ENCODE measurements at regions not wholly inside any gene's neighbourhood (a gene's known extent, or its start where the extent isn't known, plus 50 kb on each side); places are given as distances from the start of the nearest gene placed in this dataset.

- no peak for ATAC-seq
- H3K9ac ChIP-seq (ENCODE audit: low read length), result no peak overlapping the region
- H3K27me3 ChIP-seq (ENCODE audit: insufficient read depth, low read length), result peaks cover 26% of the 10 kb centered on the region
- BruUV-seq (replicated peaks), result no TSS peak
- TF ChIP-seq ELF1 (IDR thresholded peaks at IDR 0.05; ENCODE audit: borderline replicate concordance, low read depth) (no peak), SRF (IDR thresholded peaks at IDR 0.05; ENCODE audit: low read depth) (no peak), EZH2phosphoT487 (IDR thresholded peaks at IDR 0.05; ENCODE audit: borderline replicate concordance) (no peak), ATF3 (IDR thresholded peaks at IDR 0.05) (no peak), RAD21 (IDR thresholded peaks at IDR 0.05; ENCODE audit: low read depth) (no peak), YY1 (IDR thresholded peaks at IDR 0.05; ENCODE audit: extremely low read depth, insufficient replicate concordance, low read depth, low read length) (no peak), MAX (IDR thresholded peaks at IDR 0.05) (no peak), POLR2A (IDR thresholded peaks at IDR 0.05; ENCODE audit: borderline replicate concordance, extremely low read depth, insufficient read depth, insufficient read length) (no peak), TCF7L2 (IDR thresholded peaks at IDR 0.05; ENCODE audit: borderline replicate concordance, extremely low read depth, insufficient read depth, insufficient read length) (no peak), SP1 (IDR thresholded peaks at IDR 0.05; ENCODE audit: low read depth) (no peak), ZNF274 (IDR thresholded peaks at IDR 0.05; ENCODE audit: low read depth, low read length) (no peak)
- no peaks in the 10 kb centered on the region for H3K9me2 ChIP-seq (ENCODE audit: insufficient read depth)
- no peak overlapping the region for H2AFZ ChIP-seq (ENCODE audit: low read depth, low read length, poor library complexity, severe bottlenecking)
- H4K20me1 ChIP-seq (ENCODE audit: insufficient read depth), result no peaks in the 10 kb centered on the region
- H3K9me3 ChIP-seq (ENCODE audit: control insufficient read depth in 1 of 2, insufficient read depth in 1 of 2, low read depth in 1 of 2, low read length in 2 of 2), result no peaks in the 10 kb centered on the region
- ChIA-PET POLR2A (no interaction called here), CTCF (no interaction called here), RAD21 (ENCODE audit: low non-redundant PET in 1 of 2, low total read pairs in 2 of 2, uncharacterized antibody in 2 of 2, unreplicated experiment in 2 of 2) (no interaction called here)
- no peak for DNase-seq (ENCODE audit: low read depth, low spot score)
- no peak overlapping the region for H3K27ac ChIP-seq (ENCODE audit: low read depth, low read length)
- no peaks in the 10 kb centered on the region for H3K4me1 ChIP-seq (ENCODE audit: control insufficient read depth in 1 of 2, insufficient read depth in 2 of 2, low read length in 2 of 2)
- H3K4me3 ChIP-seq (replicated peaks in 1 of 2; ENCODE audit: low read depth in 1 of 2, low read length in 2 of 2), result no peak overlapping the region
- H3K4me2 ChIP-seq (ENCODE audit: low read length), result no peak overlapping the region
- no peaks in the 10 kb centered on the region for H3K36me3 ChIP-seq (ENCODE audit: control insufficient read depth in 1 of 2, insufficient read depth in 2 of 2, low read length in 2 of 2)
- intact Hi-C loops (cut with micrococcal nuclease), result no loop called here
- H3K79me2 ChIP-seq (ENCODE audit: insufficient read depth, low read length), result no peaks in the 10 kb centered on the region
These were observed 286.5 kb upstream of the MGAT5 start for GRCh38 chr2:133967326-133967725.

- Histone ChIP-seq H3K79me2 (ENCODE audit: insufficient read depth, low read length) (no peaks in the 10 kb centered on the region), H3K9ac (ENCODE audit: low read length) (no peak overlapping the region), H3K4me3 (replicated peaks in 1 of 2; ENCODE audit: low read depth in 1 of 2, low read length in 2 of 2) (no peak overlapping the region), H3K27ac (ENCODE audit: low read depth, low read length) (no peak overlapping the region), H3K36me3 (ENCODE audit: control insufficient read depth in 1 of 2, insufficient read depth in 2 of 2, low read length in 2 of 2) (no peaks in the 10 kb centered on the region), H4K20me1 (ENCODE audit: insufficient read depth) (no peaks in the 10 kb centered on the region), H3K9me3 (ENCODE audit: control insufficient read depth in 1 of 2, insufficient read depth in 1 of 2, low read depth in 1 of 2, low read length in 2 of 2) (no peaks in the 10 kb centered on the region), H2AFZ (ENCODE audit: low read depth, low read length, poor library complexity, severe bottlenecking) (no peak overlapping the region), H3K9me2 (ENCODE audit: insufficient read depth) (no peaks in the 10 kb centered on the region), H3K4me2 (ENCODE audit: low read length) (no peak overlapping the region), H3K4me1 (ENCODE audit: control insufficient read depth in 1 of 2, insufficient read depth in 2 of 2, low read length in 2 of 2) (no peaks in the 10 kb centered on the region), H3K27me3 (ENCODE audit: insufficient read depth, low read length) (peaks cover 17% of the 10 kb centered on the region)
- no peak for DNase-seq (ENCODE audit: low read depth, low spot score)
- TF ChIP-seq RAD21 (IDR thresholded peaks at IDR 0.05; ENCODE audit: low read depth) (no peak), TCF7L2 (IDR thresholded peaks at IDR 0.05; ENCODE audit: borderline replicate concordance, extremely low read depth, insufficient read depth, insufficient read length) (no peak), MAX (IDR thresholded peaks at IDR 0.05) (no peak), EZH2 (IDR thresholded peaks at IDR 0.05) (no peak), EGR1 (IDR thresholded peaks at IDR 0.05; ENCODE audit: low read depth) (no peak), JUND (IDR thresholded peaks at IDR 0.05) (no peak)
- ATAC-seq, result no peak
- ChIA-PET POLR2A (no interaction called here), CTCF (no interaction called here), RAD21 (ENCODE audit: low non-redundant PET in 1 of 2, low total read pairs in 2 of 2, uncharacterized antibody in 2 of 2, unreplicated experiment in 2 of 2) (no interaction called here)
- intact Hi-C loops (cut with micrococcal nuclease), result no loop called here
- no TSS peak for BruUV-seq (replicated peaks)
These were observed 285.4 kb upstream of the MGAT5 start for GRCh38 chr2:133968446-133968845.
